OCI-M2 (cell line): ENCODE measurements at regions not wholly inside any gene's neighbourhood (a gene's known extent, or its start where the extent isn't known, plus 50 kb on each side); places are given as distances from the start of the nearest gene placed in this dataset.
"Not testable (repeated sequence)": the region's sequence is repeated elsewhere in the genome, so short reads cannot be mapped to it uniquely, and the experiment has no call there.

ENCODE experiments used
- DNase-seq: peaks from one replicate; lab custom pipeline; 2025; ENCODE audit not compliant: unreplicated experiment; lab: John Stamatoyannopoulos, UW

GRCh38 chr4:79178760-79179159 is 147.1 kb downstream of the NAA11 start:
- DNase-seq: no peak

GRCh38 chr4:79177388-79177787 is 148.5 kb downstream of the NAA11 start:
- no peak for DNase-seq

GRCh38 chr4:79176351-79176750 is 149.5 kb downstream of the NAA11 start:
- no peak for DNase-seq

- no peak for DNase-seq
Observed at GRCh38 chr4:79175716-79176115, 150.1 kb downstream of the NAA11 start.

- no peak for DNase-seq
Observed at GRCh38 chr4:79174490-79175252, 151.2 kb downstream of the NAA11 start.

GRCh38 chr4:79173186-79173585 is 152.7 kb downstream of the NAA11 start:
- no peak for DNase-seq

- DNase-seq: no peak
Observed at GRCh38 chr4:79170077-79170476, 155.8 kb downstream of the NAA11 start.

GRCh38 chr4:79164907-79165610 is 160.8 kb downstream of the NAA11 start:
- no peak for DNase-seq

- no peak for DNase-seq
Observed at GRCh38 chr4:79163981-79164490, 161.8 kb downstream of the NAA11 start.

GRCh38 chr4:79160962-79161361 is 164.9 kb downstream of the NAA11 start:
- no peak for DNase-seq

- not testable (repeated sequence) for DNase-seq
Observed at GRCh38 chr4:79158705-79159104, 167.2 kb downstream of the NAA11 start.

GRCh38 chr4:79155336-79155735 is 170.5 kb downstream of the NAA11 start:
- DNase-seq: no peak

- no peak for DNase-seq
Observed at GRCh38 chr4:79150820-79151416, 174.9 kb downstream of the NAA11 start.

GRCh38 chr4:79148369-79148768 is 177.5 kb downstream of the NAA11 start:
- no peak for DNase-seq

GRCh38 chr4:79147251-79147650 is 178.6 kb downstream of the NAA11 start:
- DNase-seq: no peak

- DNase-seq: no peak
Observed at GRCh38 chr4:79141530-79141929, 184.3 kb downstream of the NAA11 start.

GRCh38 chr4:79134767-79135166 is 191.1 kb downstream of the NAA11 start:
- no peak for DNase-seq

GRCh38 chr4:79132826-79133225 is 193.0 kb downstream of the NAA11 start:
- DNase-seq: no peak

GRCh38 chr4:79121875-79122358 is 182.7 kb upstream of the PAQR3 start:
- no peak for DNase-seq

- no peak for DNase-seq
Observed at GRCh38 chr4:79121223-79121622, 182.0 kb upstream of the PAQR3 start.

GRCh38 chr4:79117051-79117450 is 177.8 kb upstream of the PAQR3 start:
- not testable (repeated sequence) for DNase-seq

GRCh38 chr4:79107014-79107413 is 167.8 kb upstream of the PAQR3 start:
- DNase-seq: no peak
